HG03066 (cell line): ENCODE measurements at regions not wholly inside any gene's neighbourhood (a gene's known extent, or its start where the extent isn't known, plus 50 kb on each side); places are given as distances from the start of the nearest gene placed in this dataset.

Source experiments
- ATAC-seq: cut with Tn5 transposase; IDR thresholded peaks from one replicate; pipeline ENCODE4 v1.9.1; 2021; ENCODE audit warnings: low read depth; ENCODE audit not compliant: unreplicated experiment

DNA sequence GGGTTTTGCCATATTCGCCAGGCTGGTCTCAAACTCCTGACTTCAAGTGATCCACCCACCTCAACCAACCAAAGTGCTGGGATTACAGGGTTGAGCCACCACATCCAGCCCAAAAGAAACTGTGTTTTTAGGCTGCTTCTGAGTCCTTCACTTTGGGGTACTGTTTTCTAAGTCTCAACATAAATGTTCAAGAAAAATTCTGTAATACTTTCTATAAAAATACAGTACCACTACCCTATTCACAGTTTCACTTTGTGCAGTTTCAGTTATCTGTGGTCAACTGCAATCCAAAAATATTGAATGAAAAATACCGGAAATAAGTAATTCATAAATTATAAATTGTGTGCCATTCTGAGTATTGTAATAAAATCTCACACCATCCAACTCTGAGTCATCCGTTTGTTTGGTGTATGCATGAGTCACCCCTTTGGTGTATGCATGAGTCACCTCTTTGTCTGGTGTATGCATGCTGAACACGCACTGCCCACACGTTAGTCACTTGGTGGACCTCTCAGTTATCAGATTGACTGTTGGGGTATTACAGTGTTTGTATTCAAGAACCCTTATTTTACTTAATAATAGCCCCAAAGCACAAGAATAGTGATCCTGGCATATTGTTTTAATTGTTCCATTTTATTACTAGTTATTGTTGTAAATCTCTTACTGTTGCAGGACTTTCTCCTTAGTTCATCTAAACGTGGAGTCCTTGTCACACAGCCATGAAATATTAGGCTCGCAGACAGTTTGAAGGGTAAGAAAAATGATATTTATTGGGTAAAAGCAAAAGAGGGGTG is 190.2 kb downstream of the FSCB start:
- ATAC-seq, result peak; percentile 75

GRCh38 chr14:44309331-44309730 is 197.8 kb downstream of the FSCB start:
- no peak for ATAC-seq

DNA sequence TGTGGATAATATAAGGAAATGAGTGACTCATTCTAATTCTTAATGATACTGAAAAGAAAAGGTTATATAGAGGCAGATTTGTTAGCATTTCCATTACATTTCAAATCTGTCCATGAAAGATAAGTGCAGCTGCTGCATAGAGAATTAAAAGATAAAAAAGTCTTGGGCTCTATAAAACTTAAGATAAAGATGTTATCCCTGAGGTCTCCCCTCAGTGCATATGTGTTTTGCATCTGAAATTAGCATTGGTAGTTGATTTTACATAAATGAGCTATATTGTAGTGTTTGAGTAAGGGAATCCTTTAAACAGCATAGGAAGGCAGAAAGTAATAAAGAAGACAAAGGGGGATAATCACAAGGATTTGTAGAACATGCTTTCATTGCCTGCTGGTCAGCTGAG is 206.2 kb downstream of the FSCB start:
- no peak for ATAC-seq

DNA sequence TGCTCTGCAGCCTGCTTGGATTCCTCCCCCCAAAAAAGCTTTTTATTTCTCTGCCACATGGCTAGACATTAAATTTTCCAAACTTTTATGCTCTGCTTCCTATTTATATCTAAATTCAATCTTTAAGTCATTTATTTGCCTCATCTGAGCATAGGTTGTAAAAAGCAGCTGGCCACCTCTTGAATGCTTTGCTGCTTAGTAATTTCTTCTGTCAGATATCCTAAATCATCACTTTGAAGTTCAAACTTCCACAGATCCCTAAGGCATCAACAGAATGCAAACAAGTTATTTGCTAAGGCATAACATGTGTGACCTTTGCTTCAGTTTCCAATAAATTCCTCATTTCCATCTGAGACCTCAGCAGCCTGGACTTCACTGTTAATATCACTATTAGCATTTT is 209.6 kb downstream of the FSCB start:
- no peak for ATAC-seq

DNA sequence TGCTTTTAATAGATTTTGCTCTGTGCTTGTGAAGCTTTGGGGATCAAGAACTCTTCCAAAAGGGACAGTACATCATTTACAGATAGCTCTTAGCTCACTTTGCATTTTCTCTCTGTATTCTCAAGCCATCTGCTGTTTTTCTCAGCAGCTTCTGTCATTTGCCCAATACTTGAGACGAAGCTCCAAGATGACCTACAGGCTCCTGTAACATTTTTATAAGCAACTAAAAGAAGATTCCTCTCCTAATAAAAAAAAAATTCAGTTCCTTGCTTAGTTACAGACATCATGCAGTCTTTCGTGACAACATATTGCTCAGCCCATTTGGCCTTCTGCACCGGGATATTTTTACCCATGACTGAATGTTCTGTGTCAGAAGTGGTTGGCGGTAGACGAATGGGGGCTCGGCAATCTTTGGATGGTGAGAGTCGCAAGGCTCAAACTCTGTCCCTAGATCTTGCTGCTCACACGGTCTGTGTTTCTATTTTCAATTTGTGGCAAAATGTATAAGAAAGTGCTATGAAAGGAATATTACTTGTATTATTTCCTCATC is 215.6 kb downstream of the FSCB start:
- ATAC-seq, result no peak

DNA sequence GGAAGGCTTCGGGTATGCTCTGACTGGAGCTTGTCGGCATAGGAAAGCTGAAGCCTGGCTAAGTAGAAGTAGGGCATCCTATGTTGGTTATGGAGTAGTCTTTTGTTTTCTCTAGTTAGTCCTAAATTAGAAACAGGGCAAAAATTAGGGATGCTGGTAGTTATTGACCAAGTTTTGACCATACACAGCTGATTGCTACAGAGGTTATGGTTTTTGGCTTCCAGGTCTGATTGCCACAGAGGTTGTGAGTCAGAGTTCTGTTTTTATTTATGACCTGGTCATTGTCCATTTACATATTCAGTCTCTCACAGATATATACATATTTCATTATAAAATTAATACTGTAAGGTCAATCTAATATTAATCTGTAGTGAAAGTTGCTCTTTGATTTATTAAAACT is 219.2 kb downstream of the FSCB start:
- no peak for ATAC-seq

DNA sequence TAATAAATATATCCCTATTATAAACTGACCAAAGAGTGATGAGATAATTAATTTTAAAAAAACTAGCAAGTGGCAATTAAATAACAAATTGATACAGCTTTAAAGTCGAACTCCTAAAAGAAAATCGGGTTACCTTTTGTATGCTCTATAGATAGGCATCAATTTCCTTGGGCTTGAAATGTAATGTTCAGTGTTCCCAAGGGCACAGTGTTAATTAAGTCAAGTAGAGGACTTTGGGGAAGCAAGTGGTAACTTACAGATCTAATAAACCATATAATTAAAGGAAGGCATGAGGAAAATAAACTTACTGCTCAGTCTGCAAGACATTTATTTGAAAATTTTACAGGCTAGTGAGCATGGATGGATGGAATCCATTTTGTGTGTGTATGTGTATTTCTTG is 220.9 kb downstream of the FSCB start:
- no peak for ATAC-seq

DNA sequence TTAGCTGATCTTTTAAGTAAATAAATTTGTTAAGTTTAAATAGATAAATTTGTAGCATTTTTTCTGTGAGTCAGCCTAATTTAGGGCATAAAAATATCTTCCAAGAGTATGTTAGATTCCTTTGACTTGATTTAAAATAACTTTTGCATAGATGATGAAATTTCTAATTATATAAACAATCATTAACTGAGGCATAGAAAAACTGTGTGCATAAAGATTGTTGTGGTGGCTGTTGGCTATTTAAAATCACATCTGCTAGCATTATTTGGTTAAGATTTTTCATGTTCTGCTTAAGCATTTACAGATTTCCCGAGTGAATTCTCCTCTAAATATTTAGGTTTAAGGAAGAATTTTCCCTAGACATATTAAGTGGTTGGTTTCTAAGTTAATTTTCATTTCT is 223.2 kb downstream of the FSCB start:
- no peak for ATAC-seq

DNA sequence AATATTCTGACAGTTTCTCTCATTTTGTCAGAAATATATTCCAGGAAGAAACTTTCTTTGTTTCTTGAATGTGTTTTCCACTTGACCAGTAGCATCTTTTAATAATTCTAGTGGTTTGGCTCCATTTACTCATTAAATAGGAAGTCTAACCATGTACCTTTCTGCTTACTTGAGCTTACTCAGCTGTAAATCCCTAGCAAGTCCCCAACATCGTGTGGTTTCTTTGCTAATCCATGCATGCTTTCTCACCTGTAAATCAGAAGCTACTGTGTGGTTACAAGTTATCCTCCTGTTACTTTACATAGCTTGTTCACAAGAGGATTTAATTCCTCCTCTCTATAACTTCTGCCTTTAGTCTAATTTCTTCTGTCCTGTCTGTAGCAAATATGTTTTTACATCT is 227.7 kb downstream of the FSCB start:
- ATAC-seq, result no peak

- no peak for ATAC-seq
Observed at GRCh38 chr14:44271637-44272036, 235.4 kb downstream of the FSCB start.

GRCh38 chr14:44271006-44271405 is 236.1 kb downstream of the FSCB start:
- ATAC-seq, result no peak

DNA sequence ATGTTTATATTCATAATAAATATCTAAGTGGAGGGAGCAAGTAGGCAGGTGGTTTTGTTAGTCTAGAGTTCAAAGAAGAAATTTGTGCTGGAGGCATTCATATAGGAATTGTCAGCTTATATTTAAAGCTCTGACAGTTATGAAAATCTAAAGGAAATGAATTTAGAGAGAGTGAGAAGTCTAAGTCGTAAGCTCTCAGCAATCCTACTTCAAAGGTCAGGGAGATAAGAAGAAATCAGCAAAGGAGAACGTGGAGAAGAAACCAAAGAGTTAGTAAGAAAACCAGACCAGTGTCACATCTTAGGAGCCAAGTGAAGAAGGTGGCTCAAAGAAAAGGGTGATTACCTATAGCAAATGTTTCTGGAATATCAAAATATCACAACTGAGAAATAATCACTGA is 241.8 kb downstream of the FSCB start:
- ATAC-seq, result no peak

GRCh38 chr14:44215660-44216059 is 291.4 kb downstream of the FSCB start:
- ATAC-seq, result no peak

GRCh38 chr14:44211718-44212117 is 295.4 kb downstream of the FSCB start:
- ATAC-seq, result no peak

DNA sequence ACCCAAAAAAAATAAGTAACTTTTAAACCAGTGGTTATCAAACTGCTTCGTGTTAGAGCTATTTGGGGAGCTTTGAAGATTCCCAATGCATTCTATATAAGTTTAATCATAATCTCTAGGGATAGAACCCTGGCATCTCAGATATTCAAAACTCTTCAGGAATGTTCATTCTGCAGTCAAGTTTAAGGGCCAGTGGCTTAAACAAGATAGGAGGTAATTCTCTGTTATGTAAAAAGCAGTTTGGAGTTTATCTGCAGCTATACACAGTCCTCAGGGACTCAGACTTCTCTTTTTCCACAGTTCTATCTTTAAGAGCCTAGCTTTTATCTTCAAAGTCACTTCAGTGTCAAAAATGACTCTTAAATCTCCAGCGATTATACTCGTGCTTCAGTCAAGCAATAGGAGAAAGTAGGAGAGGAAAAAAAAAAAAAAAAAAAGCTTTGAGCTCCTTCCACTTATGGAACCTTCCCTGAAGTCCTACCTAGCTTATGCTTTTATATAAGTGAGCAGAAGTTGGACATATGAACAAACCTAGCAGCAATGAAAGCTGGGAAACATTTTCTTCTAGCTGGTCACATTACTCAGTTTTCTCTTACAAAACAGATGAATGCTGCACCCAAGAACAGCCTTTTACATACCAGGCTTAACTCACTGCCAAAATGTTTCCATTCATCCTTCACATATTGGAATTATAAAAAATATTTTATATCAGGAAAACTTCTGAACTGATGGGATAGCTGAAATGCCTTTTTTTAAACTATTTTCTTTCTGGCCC is 302.8 kb downstream of the FSCB start:
- no peak for ATAC-seq

- ATAC-seq, result no peak
Observed at GRCh38 chr14:44180975-44181374, 326.1 kb downstream of the FSCB start.

- ATAC-seq, result no peak
Observed at GRCh38 chr14:44170556-44170955, 336.5 kb downstream of the FSCB start.

DNA sequence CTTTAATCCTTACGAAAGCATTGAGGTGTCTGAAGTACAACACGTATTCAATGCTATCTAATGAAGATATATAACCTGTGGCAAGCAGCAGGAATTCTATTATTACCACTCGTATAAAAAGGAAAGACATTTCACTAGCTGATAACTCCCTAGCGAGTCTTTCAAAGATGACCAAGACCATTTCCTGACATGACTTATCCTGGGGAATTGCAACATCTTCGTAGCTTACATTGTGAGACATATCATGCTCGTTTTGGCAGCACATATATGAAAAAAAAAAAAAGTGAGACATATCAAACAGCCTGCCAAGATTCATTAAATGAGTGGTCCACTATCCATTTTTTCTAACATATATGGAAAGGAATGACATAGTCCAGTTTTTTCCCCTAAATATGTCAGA is 337.0 kb downstream of the FSCB start:
- no peak for ATAC-seq

GRCh38 chr14:44168566-44168965 is 338.5 kb downstream of the FSCB start:
- ATAC-seq, result no peak

- no peak for ATAC-seq
Observed at GRCh38 chr14:44166611-44167010, 340.5 kb downstream of the FSCB start.

DNA sequence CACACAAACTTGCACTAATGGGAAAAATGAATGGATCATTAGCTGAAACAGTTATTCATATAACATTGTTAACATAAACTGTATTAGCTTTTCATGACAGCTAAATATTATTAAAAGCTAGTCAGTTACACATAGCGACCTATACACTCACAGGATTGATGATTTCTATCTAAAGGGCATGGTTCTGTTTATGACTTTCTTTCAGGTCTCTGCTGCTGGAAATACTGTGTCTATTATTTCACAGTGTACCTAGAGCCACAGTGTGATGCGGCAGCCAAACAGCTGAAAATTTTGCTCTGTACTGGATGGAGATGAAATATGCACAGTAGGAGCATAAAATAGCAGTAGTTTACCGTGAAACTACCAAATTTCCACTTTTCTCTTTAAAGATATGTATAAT is 341.1 kb downstream of the FSCB start:
- ATAC-seq, result no peak

DNA sequence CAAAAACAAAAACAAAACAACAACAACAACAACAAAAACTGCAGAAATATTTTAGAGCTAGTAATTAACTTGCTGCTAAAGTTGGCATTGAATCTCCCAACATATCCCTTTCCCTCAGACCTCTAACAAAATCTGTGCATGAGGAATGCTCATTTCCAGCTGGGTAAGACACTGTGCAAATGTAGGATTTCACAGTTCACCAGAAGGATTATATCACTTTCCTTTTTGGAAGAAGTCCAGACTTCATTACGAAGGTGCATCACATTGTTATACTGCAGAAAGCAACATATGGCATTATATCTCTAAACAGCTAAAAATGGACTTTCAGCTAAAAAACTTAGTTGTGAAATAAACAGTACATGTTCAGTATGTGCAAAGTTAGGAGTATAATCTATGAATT is 341.8 kb downstream of the FSCB start:
- ATAC-seq, result no peak
